IMR-90 (cell line): ENCODE measurements at regions not wholly inside any gene's neighbourhood (a gene's known extent, or its start where the extent isn't known, plus 50 kb on each side); places are given as distances from the start of the nearest gene placed in this dataset.

ENCODE experiments used
- ATAC-seq: fragments of 200-7000 bp; cut with Tn5 transposase; 2 replicates; pipeline ENCODE4 v1.9.1; 2020; ENCODE audit warnings: low read depth, mild to moderate bottlenecking, moderate library complexity
- BruUV-seq: library from RNA; stranded (reverse); fragments of 400-500 nt; replicated peaks from 2 replicates; lab custom pipeline; 2021; lab: Mats Ljungman, UMichigan
- CTCF ChIA-PET: fragments of 300-600 bp; formaldehyde crosslinking; extraction: SDS; loops from one replicate; lab custom pipeline; 2021; ENCODE audit warnings: antibody characterized with exemption; lab: Yijun Ruan, JAX
- POLR2A ChIA-PET: fragments of 300-600 bp; sonication (Branson Sonifier 250); formaldehyde crosslinking; loops from one replicate; lab custom pipeline; 2022; ENCODE audit warnings: antibody characterized with exemption; ENCODE audit not compliant: unreplicated experiment; lab: Charles Lee
- DNase-seq: peaks from one replicate; pipeline ENCODE4 v3.0.0; 2013
- H2AFZ ChIP-seq: replicated peaks from 2 replicates; pipeline ENCODE3; 2013; ENCODE audit warnings: low read length, mild to moderate bottlenecking; ENCODE audit not compliant: poor library complexity
- H2AK5ac ChIP-seq: 2 replicates; pipeline ENCODE4 v1.6.1; 2013; ENCODE audit warnings: low read depth, low read length, inconsistent platforms
- H2AK9ac ChIP-seq: replicated peaks from 2 replicates; pipeline ENCODE3; 2013; ENCODE audit warnings: mild to moderate bottlenecking, low read depth, low read length, moderate library complexity; ENCODE audit not compliant: poor library complexity
- H2BK120ac ChIP-seq: 2 replicates; pipeline ENCODE4 v1.6.1; 2013; ENCODE audit warnings: low read depth, low read length, inconsistent platforms
- H2BK15ac ChIP-seq: 3 replicates; pipeline ENCODE4 v1.6.1; 2013; ENCODE audit warnings: low read depth, low read length, inconsistent platforms
- H2BK20ac ChIP-seq: 2 replicates; pipeline ENCODE4 v1.6.1; 2013; ENCODE audit warnings: low read depth, mild to moderate bottlenecking, inconsistent platforms, low read length, moderate library complexity
- H2BK5ac ChIP-seq: 2 replicates; pipeline ENCODE4 v1.6.1; 2013; ENCODE audit warnings: mild to moderate bottlenecking, low read depth, low read length, inconsistent platforms; ENCODE audit not compliant: poor library complexity, severe bottlenecking
- H3K14ac ChIP-seq: replicated peaks from 2 replicates; pipeline ENCODE4 v1.6.1; 2013; ENCODE audit warnings: low read depth, low read length, inconsistent platforms
- H3K18ac ChIP-seq: 2 replicates; pipeline ENCODE4 v1.6.1; 2013; ENCODE audit warnings: low read depth, low read length, control low read depth
- H3K23ac ChIP-seq: 2 replicates; pipeline ENCODE4 v1.6.1; 2013; ENCODE audit warnings: low read depth, low read length, inconsistent platforms
- H3K27ac ChIP-seq: 2 replicates; pipeline ENCODE4 v1.5.1; 2013; ENCODE audit warnings: mild to moderate bottlenecking, control low read depth, low read length; ENCODE audit not compliant: insufficient read depth
- H3K27me3 ChIP-seq: 2 replicates; pipeline ENCODE4 v1.6.1; 2013; ENCODE audit warnings: low read length; ENCODE audit not compliant: control insufficient read depth, insufficient read depth
- H3K36me3 ChIP-seq: 2 replicates; pipeline ENCODE4 v1.6.1; 2013; ENCODE audit warnings: low read length, mixed read lengths; ENCODE audit not compliant: control insufficient read depth, insufficient read depth
- H3K4ac ChIP-seq: 2 replicates; pipeline ENCODE4 v1.6.1; 2013; ENCODE audit warnings: low read depth, low read length, inconsistent platforms
- H3K4me1 ChIP-seq: 2 replicates; pipeline ENCODE4 v1.6.1; 2013; ENCODE audit warnings: low read length, mixed read lengths; ENCODE audit not compliant: control insufficient read depth, insufficient read depth
- H3K4me2 ChIP-seq: 2 replicates; pipeline ENCODE4 v1.6.1; 2013; ENCODE audit warnings: low read depth, mild to moderate bottlenecking, control low read depth, low read length, moderate library complexity
- H3K4me3 ChIP-seq: 2 replicates; pipeline ENCODE4 v1.5.1; 2013; ENCODE audit warnings: low read depth, mild to moderate bottlenecking, control low read depth, low read length, moderate library complexity; ENCODE audit not compliant: insufficient read depth
- H3K56ac ChIP-seq: 2 replicates; pipeline ENCODE4 v1.6.1; 2013; ENCODE audit warnings: low read length, inconsistent platforms; ENCODE audit not compliant: insufficient read depth; ENCODE audit errors: extremely low read depth
- H3K79me1 ChIP-seq, 2 experiments: 2 replicates each; pipeline ENCODE4 v1.6.1; 2013; ENCODE audit warnings: low read length in 2 of 2, inconsistent platforms in 1 of 2, low read depth in 1 of 2
- H3K9ac ChIP-seq: 2 replicates; pipeline ENCODE4 v1.6.1; 2013; ENCODE audit warnings: low read depth, low read length, control low read depth
- H3K9me1 ChIP-seq: 2 replicates; pipeline ENCODE4 v1.6.1; 2013; ENCODE audit warnings: low read length, inconsistent platforms; ENCODE audit not compliant: insufficient read depth
- H3K9me3 ChIP-seq: 2 replicates; pipeline ENCODE4 v1.6.1; 2013; ENCODE audit warnings: low read length; ENCODE audit not compliant: control insufficient read depth, insufficient read depth
- H4K20me1 ChIP-seq: 2 replicates; pipeline ENCODE4 v1.6.1; 2013; ENCODE audit warnings: low read length, inconsistent platforms; ENCODE audit not compliant: insufficient read depth
- H4K5ac ChIP-seq: 2 replicates; pipeline ENCODE4 v1.6.1; 2013; ENCODE audit warnings: mild to moderate bottlenecking, low read depth, low read length, control low read depth
- H4K8ac ChIP-seq, 2 experiments: 2 replicates each; pipeline ENCODE4 v1.6.1; 2013; ENCODE audit warnings: low read depth in 2 of 2, low read length in 2 of 2, control low read depth in 1 of 2, inconsistent platforms in 1 of 2
- H4K91ac ChIP-seq: 2 replicates; pipeline ENCODE4 v1.6.1; 2013; ENCODE audit warnings: low read depth, low read length, inconsistent platforms; ENCODE audit not compliant: insufficient read depth
- BHLHE40 ChIP-seq: fragments of 150-350 bp; IDR thresholded peaks from 2 replicates; pipeline ENCODE4 v1.6.1; 2016; ENCODE audit warnings: mild to moderate bottlenecking, low read depth, low read length
- CEBPB ChIP-seq: IDR thresholded peaks from 2 replicates; pipeline ENCODE4 v1.6.1; 2012; ENCODE audit warnings: low read depth, low read length, improper control_type of control experiment
- CHD1 ChIP-seq: IDR thresholded peaks from 2 replicates; pipeline ENCODE4 v1.6.1; 2012; ENCODE audit warnings: low read depth, low read length, improper control_type of control experiment
- FOS ChIP-seq: fragments of 150-350 bp; IDR thresholded peaks from 2 replicates; pipeline ENCODE4 v1.6.1; 2016; ENCODE audit warnings: low read depth, low read length
- MAFK ChIP-seq: IDR thresholded peaks from 2 replicates; pipeline ENCODE4 v1.6.1; 2012; ENCODE audit warnings: low read depth, low read length, improper control_type of control experiment
- MAZ ChIP-seq: IDR thresholded peaks from 2 replicates; pipeline ENCODE4 v1.6.1; 2012; ENCODE audit warnings: low read depth, mild to moderate bottlenecking, low read length, improper control_type of control experiment, moderate library complexity, borderline replicate concordance
- MXI1 ChIP-seq: IDR thresholded peaks from 2 replicates; pipeline ENCODE4 v1.6.1; 2012; ENCODE audit warnings: low read depth, mild to moderate bottlenecking, low read length, moderate library complexity, borderline replicate concordance
- NFE2L2 ChIP-seq: fragments of 150-350 bp; IDR thresholded peaks from 2 replicates; pipeline ENCODE4 v1.6.1; 2016; ENCODE audit warnings: low read depth, mild to moderate bottlenecking, low read length
- POLR2A ChIP-seq: IDR thresholded peaks from 2 replicates; pipeline ENCODE4 v1.6.1; 2012; ENCODE audit warnings: mild to moderate bottlenecking, low read depth, low read length
- RAD21 ChIP-seq: IDR thresholded peaks from 2 replicates; pipeline ENCODE4 v1.6.1; 2012; ENCODE audit warnings: low read length, improper control_type of control experiment
- RCOR1 ChIP-seq: IDR thresholded peaks from 2 replicates; pipeline ENCODE4 v1.6.1; 2012; ENCODE audit warnings: mild to moderate bottlenecking, low read length, improper control_type of control experiment; ENCODE audit not compliant: insufficient replicate concordance
- RFX5 ChIP-seq: IDR thresholded peaks from 2 replicates; pipeline ENCODE4 v1.8.0; 2012; ENCODE audit warnings: low read depth, mild to moderate bottlenecking, low read length, moderate library complexity
- SMC3 ChIP-seq: fragments of 150-350 bp; IDR thresholded peaks from 2 replicates; pipeline ENCODE4 v1.6.1; 2016; ENCODE audit warnings: low read depth, mild to moderate bottlenecking, antibody characterized with exemption, low read length, moderate library complexity
- WGBS, 2 experiments: methylation state at CpG; one replicate each; pipeline versions ENCODE4 v1.1.5 to v1.1.7; 2013; ENCODE audit warnings: missing lambda C conversion rate in 2 of 2; ENCODE audit not compliant: insufficient read length in 1 of 2; ENCODE audit errors: extremely low coverage in 2 of 2; 5-methylcytosine and 5-hydroxymethylcytosine counted together
- dilution Hi-C: fragments of 300-500 bp; cut with HindIII; formaldehyde crosslinking; loops from one replicate; pipeline ENCODE4 v1.14.3; 2018; ENCODE audit warnings: low sequenced_read_pairs; ENCODE audit not compliant: unreplicated experiment
- in situ Hi-C: fragments of 300-500 bp; cut with MboI; formaldehyde crosslinking; loops from 3 replicates; pipeline ENCODE4 v1.14.3; 2019; ENCODE audit warnings: low sequenced_read_pairs, inconsistent platforms, mixed read lengths
- intact Hi-C: fragments of 100-400 bp; cut with micrococcal nuclease; formaldehyde crosslinking; loops from 2 replicates; pipeline ENCODE4 v1.10.0; 2022
- TF ChIP-seq, protein P1 (sequence below): fragments of 150-350 bp; IDR thresholded peaks from 2 replicates; pipeline ENCODE4 v1.6.1; 2017; ENCODE audit warnings: mild to moderate bottlenecking, antibody characterized with exemption, low read length, low read depth
- TF ChIP-seq, protein P2 (sequence below): conservative IDR thresholded peaks from 2 replicates; pipeline ENCODE4 v1.5.1; 2012; ENCODE audit warnings: mild to moderate bottlenecking, low read depth, low read length, improper control_type of control experiment
- TF ChIP-seq, protein P3 (sequence below): fragments of 150-350 bp; IDR thresholded peaks from 2 replicates; pipeline ENCODE4 v1.6.1; 2016; ENCODE audit warnings: low read depth, mild to moderate bottlenecking, low read length, moderate library complexity, borderline replicate concordance

DNA sequence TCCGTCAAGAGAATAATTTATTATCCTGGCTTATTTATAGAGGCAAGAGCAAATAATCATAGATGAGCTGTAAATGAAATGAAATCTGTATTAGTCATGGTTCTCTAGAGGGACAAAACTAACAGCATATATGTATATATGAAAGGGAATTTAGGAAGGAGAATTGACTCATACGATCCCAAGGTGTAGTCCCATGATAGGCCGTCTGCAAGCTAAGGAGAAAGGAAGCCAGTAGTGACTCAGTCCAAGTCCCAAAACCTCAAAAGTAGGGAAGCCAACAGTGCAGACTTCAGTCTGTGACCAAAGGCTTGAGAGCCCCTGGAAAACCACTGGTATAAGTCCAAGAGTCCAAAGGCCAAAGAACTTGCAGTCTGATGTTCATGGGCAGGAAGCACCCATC, 515.9 kb upstream of the CYLC2 start:
- ATAC-seq (no peak), DNase-seq (no peak)
- Histone ChIP-seq H4K8ac (no peak overlapping the region), H3K9me1 (no peaks in the 10 kb centered on the region), H3K4me1 (no peaks in the 10 kb centered on the region), H2BK15ac (no peak overlapping the region), H3K27me3 (no peaks in the 10 kb centered on the region), H3K36me3 (no peaks in the 10 kb centered on the region), H4K5ac (no peak overlapping the region), H3K4ac (no peak overlapping the region), H3K56ac (no peak overlapping the region), H3K79me1 (no peaks in the 10 kb centered on the region), H3K23ac (no peak overlapping the region), H2AK9ac (no peak overlapping the region), H3K18ac (no peak overlapping the region), H2AK5ac (no peak overlapping the region), H3K4me2 (no peak overlapping the region), H3K9ac (no peak overlapping the region), H3K14ac (no peak overlapping the region), H2BK5ac (no peak overlapping the region), H2AFZ (no peak overlapping the region), H4K20me1 (no peaks in the 10 kb centered on the region), H3K27ac (no peak overlapping the region), H2BK20ac (no peak overlapping the region), H2BK120ac (no peak overlapping the region), H3K9me3 (peaks cover 6% of the 10 kb centered on the region; the same call in 1 of the 2 replicates), H4K91ac (no peak overlapping the region), H3K4me3 (no peak overlapping the region)
- TF ChIP-seq RFX5 (no peak), RAD21 (no peak), MAZ (no peak), SMC3 (no peak), CEBPB (no peak), MXI1 (no peak), NFE2L2 (no peak), FOS (no peak), BHLHE40 (no peak), MAFK (no peak), CHD1 (no peak), RCOR1 (no peak), POLR2A (no peak)
- TF ChIP-seq, protein P1, sequence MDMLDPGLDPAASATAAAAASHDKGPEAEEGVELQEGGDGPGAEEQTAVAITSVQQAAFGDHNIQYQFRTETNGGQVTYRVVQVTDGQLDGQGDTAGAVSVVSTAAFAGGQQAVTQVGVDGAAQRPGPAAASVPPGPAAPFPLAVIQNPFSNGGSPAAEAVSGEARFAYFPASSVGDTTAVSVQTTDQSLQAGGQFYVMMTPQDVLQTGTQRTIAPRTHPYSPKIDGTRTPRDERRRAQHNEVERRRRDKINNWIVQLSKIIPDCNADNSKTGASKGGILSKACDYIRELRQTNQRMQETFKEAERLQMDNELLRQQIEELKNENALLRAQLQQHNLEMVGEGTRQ = no peak
- TF ChIP-seq, protein P2, sequence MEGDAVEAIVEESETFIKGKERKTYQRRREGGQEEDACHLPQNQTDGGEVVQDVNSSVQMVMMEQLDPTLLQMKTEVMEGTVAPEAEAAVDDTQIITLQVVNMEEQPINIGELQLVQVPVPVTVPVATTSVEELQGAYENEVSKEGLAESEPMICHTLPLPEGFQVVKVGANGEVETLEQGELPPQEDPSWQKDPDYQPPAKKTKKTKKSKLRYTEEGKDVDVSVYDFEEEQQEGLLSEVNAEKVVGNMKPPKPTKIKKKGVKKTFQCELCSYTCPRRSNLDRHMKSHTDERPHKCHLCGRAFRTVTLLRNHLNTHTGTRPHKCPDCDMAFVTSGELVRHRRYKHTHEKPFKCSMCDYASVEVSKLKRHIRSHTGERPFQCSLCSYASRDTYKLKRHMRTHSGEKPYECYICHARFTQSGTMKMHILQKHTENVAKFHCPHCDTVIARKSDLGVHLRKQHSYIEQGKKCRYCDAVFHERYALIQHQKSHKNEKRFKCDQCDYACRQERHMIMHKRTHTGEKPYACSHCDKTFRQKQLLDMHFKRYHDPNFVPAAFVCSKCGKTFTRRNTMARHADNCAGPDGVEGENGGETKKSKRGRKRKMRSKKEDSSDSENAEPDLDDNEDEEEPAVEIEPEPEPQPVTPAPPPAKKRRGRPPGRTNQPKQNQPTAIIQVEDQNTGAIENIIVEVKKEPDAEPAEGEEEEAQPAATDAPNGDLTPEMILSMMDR = no peak
- TF ChIP-seq, protein P3, sequence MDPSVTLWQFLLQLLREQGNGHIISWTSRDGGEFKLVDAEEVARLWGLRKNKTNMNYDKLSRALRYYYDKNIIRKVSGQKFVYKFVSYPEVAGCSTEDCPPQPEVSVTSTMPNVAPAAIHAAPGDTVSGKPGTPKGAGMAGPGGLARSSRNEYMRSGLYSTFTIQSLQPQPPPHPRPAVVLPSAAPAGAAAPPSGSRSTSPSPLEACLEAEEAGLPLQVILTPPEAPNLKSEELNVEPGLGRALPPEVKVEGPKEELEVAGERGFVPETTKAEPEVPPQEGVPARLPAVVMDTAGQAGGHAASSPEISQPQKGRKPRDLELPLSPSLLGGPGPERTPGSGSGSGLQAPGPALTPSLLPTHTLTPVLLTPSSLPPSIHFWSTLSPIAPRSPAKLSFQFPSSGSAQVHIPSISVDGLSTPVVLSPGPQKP = no peak
- POLR2A ChIA-PET = no interaction called here
- in situ Hi-C loops (no loop called here), intact Hi-C loops (no loop called here), dilution Hi-C loops (no loop called here)
- WGBS, 2 experiments = no CpG with 5 or more reads among the region's 3 CpGs
- CTCF ChIA-PET = no interaction called here
- no TSS peak for BruUV-seq
